Panc1 (cell line): ENCODE measurements at regions not wholly inside any gene's neighbourhood (a gene's known extent, or its start where the extent isn't known, plus 50 kb on each side); places are given as distances from the start of the nearest gene placed in this dataset.

Experiments
- TF ChIP-seq, protein P1 (sequence below): fragments of 450-650 bp; IDR thresholded peaks from 2 replicates; pipeline ENCODE4 v1.5.1; 2017; ENCODE audit warnings: mild to moderate bottlenecking
- TF ChIP-seq, protein P2 (sequence below), 2 experiments: IDR thresholded peaks; 2 replicates each; pipeline ENCODE4 v1.6.1; 2011 to 2012; ENCODE audit warnings: low read depth in 2 of 2, control low read depth in 1 of 2, low read length in 1 of 2, mild to moderate bottlenecking in 1 of 2, moderate library complexity in 1 of 2; ENCODE audit not compliant: insufficient read depth in 1 of 2

DNA sequence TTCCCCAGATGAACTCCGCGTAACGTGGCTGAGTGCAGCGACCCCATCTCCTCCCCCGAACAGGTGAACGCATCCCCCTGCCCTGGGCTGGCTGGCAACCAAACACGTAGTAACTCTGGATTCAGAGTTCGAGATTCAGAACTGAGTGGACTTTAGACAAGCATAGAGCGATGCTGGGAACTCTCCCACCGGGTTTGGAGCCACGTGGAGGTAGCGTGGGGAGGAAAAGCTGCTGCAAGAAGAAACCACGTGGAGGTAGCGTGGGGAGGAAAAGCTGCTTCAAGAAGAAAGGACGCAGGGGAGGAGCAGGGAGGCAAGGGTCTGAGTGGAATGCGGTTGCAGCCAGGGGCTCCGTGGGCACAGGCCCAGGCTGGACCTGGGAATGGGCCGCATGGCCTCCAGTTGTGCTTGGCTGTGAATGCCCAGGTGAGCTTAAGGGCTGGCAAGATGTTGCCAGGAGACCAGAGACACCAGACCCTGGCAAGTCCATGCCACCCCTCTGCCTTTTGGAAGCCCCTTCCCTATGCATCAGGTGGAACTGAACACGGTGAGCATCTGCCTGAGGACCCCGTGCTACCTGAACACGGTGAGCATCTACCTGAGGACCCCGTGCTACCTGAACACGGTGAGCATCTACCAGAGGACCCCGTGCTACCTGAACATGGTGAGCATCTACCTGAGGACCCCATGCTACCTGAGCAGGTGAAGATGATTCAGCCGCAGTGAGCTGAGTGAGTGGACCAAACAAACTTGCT, 118.0 kb upstream of the FRMD1 start:
- TF ChIP-seq, protein P1, sequence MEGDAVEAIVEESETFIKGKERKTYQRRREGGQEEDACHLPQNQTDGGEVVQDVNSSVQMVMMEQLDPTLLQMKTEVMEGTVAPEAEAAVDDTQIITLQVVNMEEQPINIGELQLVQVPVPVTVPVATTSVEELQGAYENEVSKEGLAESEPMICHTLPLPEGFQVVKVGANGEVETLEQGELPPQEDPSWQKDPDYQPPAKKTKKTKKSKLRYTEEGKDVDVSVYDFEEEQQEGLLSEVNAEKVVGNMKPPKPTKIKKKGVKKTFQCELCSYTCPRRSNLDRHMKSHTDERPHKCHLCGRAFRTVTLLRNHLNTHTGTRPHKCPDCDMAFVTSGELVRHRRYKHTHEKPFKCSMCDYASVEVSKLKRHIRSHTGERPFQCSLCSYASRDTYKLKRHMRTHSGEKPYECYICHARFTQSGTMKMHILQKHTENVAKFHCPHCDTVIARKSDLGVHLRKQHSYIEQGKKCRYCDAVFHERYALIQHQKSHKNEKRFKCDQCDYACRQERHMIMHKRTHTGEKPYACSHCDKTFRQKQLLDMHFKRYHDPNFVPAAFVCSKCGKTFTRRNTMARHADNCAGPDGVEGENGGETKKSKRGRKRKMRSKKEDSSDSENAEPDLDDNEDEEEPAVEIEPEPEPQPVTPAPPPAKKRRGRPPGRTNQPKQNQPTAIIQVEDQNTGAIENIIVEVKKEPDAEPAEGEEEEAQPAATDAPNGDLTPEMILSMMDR: no peak
- TF ChIP-seq, protein P2, sequence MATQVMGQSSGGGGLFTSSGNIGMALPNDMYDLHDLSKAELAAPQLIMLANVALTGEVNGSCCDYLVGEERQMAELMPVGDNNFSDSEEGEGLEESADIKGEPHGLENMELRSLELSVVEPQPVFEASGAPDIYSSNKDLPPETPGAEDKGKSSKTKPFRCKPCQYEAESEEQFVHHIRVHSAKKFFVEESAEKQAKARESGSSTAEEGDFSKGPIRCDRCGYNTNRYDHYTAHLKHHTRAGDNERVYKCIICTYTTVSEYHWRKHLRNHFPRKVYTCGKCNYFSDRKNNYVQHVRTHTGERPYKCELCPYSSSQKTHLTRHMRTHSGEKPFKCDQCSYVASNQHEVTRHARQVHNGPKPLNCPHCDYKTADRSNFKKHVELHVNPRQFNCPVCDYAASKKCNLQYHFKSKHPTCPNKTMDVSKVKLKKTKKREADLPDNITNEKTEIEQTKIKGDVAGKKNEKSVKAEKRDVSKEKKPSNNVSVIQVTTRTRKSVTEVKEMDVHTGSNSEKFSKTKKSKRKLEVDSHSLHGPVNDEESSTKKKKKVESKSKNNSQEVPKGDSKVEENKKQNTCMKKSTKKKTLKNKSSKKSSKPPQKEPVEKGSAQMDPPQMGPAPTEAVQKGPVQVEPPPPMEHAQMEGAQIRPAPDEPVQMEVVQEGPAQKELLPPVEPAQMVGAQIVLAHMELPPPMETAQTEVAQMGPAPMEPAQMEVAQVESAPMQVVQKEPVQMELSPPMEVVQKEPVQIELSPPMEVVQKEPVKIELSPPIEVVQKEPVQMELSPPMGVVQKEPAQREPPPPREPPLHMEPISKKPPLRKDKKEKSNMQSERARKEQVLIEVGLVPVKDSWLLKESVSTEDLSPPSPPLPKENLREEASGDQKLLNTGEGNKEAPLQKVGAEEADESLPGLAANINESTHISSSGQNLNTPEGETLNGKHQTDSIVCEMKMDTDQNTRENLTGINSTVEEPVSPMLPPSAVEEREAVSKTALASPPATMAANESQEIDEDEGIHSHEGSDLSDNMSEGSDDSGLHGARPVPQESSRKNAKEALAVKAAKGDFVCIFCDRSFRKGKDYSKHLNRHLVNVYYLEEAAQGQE (IDR thresholded peaks at IDR 0.05; ENCODE audit: insufficient read depth in 1 of 2, low read depth in 2 of 2, low read length in 1 of 2): no peak
